RWPE1 (cell line): ENCODE measurements at regions not wholly inside any gene's neighbourhood (a gene's known extent, or its start where the extent isn't known, plus 50 kb on each side); places are given as distances from the start of the nearest gene placed in this dataset.
A peak's percentile ranks its signal among the peaks of the same experiment; 100 is the strongest.

Experiments used
- CTCF ChIA-PET: fragments of 350-600 bp; sonication (Branson Sonifier 250); formaldehyde crosslinking; extraction: SDS; loops from one replicate; lab custom pipeline; 2021; lab: Yijun Ruan, JAX
- POLR2A ChIA-PET: fragments of 400-600 bp; formaldehyde crosslinking; extraction: SDS; loops from one replicate; lab custom pipeline; 2020; ENCODE audit warnings: antibody characterized with exemption; ENCODE audit not compliant: low non-redundant PET; lab: Yijun Ruan, JAX
- DNase-seq: peaks from one replicate; pipeline ENCODE4 v3.0.0; 2012; ENCODE audit warnings: low spot score
- H3K27ac ChIP-seq: fragments of 450-650 bp; 2 replicates; pipeline ENCODE4 v1.5.1; 2017
- TF ChIP-seq, protein P1 (sequence below): fragments of 450-650 bp; conservative IDR thresholded peaks from 2 replicates; pipeline ENCODE4 v1.5.1; 2017; ENCODE audit warnings: low read depth, mild to moderate bottlenecking

GRCh38 chr12:107560165-107560898, 125.3 kb upstream of the PWP1 start:
- ChIA-PET POLR2A (no interaction called here), CTCF (no interaction called here)
- no peak for DNase-seq

DNA sequence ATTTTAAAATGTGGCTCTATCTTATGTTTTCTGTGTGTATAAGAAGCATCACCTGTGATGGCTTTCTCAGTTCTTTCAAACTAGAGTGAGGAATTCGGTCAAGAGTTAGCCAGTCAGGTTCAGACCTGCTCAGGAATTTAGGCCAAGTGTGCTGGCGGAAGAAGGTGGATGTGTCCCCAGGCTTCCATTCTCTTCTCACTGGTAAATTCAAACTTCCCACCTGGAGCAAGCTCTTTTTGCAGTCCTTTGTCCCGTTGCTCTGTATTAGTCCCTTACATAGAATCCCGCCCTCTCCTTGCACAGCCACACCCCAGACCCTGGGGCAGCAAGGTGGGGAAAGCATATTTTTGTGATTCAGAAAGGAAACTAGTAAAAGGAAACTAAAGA, 124.7 kb upstream of the PWP1 start:
- peak; percentile 66 for DNase-seq
- peak overlapping the region; percentile 71 for H3K27ac ChIP-seq
- TF ChIP-seq, protein P1, sequence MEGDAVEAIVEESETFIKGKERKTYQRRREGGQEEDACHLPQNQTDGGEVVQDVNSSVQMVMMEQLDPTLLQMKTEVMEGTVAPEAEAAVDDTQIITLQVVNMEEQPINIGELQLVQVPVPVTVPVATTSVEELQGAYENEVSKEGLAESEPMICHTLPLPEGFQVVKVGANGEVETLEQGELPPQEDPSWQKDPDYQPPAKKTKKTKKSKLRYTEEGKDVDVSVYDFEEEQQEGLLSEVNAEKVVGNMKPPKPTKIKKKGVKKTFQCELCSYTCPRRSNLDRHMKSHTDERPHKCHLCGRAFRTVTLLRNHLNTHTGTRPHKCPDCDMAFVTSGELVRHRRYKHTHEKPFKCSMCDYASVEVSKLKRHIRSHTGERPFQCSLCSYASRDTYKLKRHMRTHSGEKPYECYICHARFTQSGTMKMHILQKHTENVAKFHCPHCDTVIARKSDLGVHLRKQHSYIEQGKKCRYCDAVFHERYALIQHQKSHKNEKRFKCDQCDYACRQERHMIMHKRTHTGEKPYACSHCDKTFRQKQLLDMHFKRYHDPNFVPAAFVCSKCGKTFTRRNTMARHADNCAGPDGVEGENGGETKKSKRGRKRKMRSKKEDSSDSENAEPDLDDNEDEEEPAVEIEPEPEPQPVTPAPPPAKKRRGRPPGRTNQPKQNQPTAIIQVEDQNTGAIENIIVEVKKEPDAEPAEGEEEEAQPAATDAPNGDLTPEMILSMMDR: no peak
- POLR2A ChIA-PET: no interaction called here
- CTCF ChIA-PET: no interaction called here

More at GRCh38 chr12:107560165-107560898, 125.3 kb upstream of the PWP1 start:
- peak overlapping the region; percentile 71; the same call in 1 of the 2 replicates for H3K27ac ChIP-seq
- TF ChIP-seq, protein P1: no peak

DNA sequence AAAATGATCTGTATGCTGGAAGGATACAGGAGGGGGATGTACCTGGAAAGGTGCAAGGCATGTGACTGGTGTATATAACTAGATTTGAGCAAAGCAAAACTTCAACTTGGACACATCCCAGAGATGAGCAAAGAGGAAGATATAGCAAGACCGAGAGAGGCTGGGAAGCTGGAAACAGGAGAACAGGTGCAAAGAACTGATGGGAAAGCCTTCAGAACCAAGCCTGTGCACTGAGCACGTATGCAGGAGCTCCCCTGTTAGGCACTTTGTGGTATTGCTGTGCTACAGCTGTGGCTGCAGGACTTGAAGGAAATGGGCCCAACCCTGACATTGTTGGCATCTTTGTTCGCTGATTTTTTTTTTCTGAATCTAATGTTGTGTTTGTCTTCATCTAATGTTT, 120.7 kb upstream of the PWP1 start:
- no peak overlapping the region for H3K27ac ChIP-seq
- no peak for DNase-seq
- TF ChIP-seq, protein P1: no peak
- POLR2A ChIA-PET: no interaction called here
- CTCF ChIA-PET: interaction anchor here (0.6 to 1.0 kb wide), 5 partner anchors 11 to 105 kb away, joined by 3 to 8 read pairs (median 3); no protein-coding TSS in a partner anchor

- POLR2A ChIA-PET: no interaction called here
- TF ChIP-seq, protein P1: no peak
- no peak for DNase-seq
- H3K27ac ChIP-seq: no peak overlapping the region
- CTCF ChIA-PET: interaction anchor here (1.0 kb wide), 1 partner anchor 11 kb away, joined by 3 read pairs; no protein-coding TSS in a partner anchor
Observed at GRCh38 chr12:107565551-107565950, 120.0 kb upstream of the PWP1 start.

GRCh38 chr12:107567876-107568619, 117.6 kb upstream of the PWP1 start:
- ChIA-PET CTCF (no interaction called here), POLR2A (no interaction called here)
- H3K27ac ChIP-seq: no peak overlapping the region
- no peak for DNase-seq
- TF ChIP-seq, protein P1: no peak

DNA sequence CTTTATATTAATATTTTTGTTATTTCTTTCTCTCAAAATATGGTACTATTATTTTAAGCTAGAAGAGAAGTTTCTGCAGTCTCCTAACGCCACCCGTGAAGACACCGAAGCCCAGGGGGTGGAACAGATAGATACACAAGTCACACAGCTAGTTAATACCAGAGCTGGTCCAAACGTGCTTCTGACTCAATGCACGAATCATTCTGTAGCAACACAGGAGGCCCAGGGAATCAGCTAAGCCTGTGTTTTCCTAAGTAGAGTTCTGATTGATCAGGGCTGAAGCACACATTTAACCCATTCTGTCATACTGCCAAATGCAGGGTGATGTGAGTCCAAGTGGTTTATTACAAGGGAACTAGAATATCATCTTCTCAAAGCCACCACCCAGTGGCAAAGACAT, 116.9 kb upstream of the PWP1 start:
- no peak overlapping the region for H3K27ac ChIP-seq
- POLR2A ChIA-PET: no interaction called here
- TF ChIP-seq, protein P1: no peak
- peak; percentile 64 for DNase-seq
- CTCF ChIA-PET: no interaction called here
